GM21619 (cell line): ENCODE measurements at regions not wholly inside any gene's neighbourhood (a gene's known extent, or its start where the extent isn't known, plus 50 kb on each side); places are given as distances from the start of the nearest gene placed in this dataset.
"Not testable (repeated sequence)": the region's sequence is repeated elsewhere in the genome, so short reads cannot be mapped to it uniquely, and the experiment has no call there.

Experiments
- ATAC-seq: cut with Tn5 transposase; IDR thresholded peaks from one replicate; pipeline ENCODE4 v1.9.1; 2021; ENCODE audit not compliant: unreplicated experiment

DNA sequence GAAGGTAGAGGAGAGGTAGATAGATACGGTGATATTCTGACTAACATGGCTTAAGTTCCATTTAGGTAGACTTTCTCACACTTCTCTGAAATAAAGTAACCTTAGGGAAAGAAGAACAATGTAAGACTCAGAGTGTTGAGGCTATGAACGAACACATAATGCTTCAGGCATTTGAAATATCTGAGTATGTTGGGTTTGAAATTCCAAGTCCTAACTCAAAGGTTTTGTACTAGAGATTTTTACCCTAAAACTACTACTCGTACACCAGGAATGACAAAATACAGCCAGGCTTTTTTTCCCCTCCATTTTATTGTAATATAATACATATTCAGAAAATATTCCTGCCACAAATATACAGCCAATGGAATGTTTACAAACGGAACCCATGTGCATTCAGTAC, 592.6 kb downstream of the ETS1 start:
- ATAC-seq: no peak

GRCh38 chr11:127993788-127994187, 593.6 kb downstream of the ETS1 start:
- ATAC-seq: no peak

- no peak for ATAC-seq
These were observed 594.1 kb downstream of the ETS1 start for GRCh38 chr11:127993281-127993680.

- no peak for ATAC-seq
These were observed 601.3 kb downstream of the ETS1 start for GRCh38 chr11:127986073-127986472.

GRCh38 chr11:127972816-127973215, 614.5 kb downstream of the ETS1 start:
- ATAC-seq: no peak

- no peak for ATAC-seq
These were observed 615.9 kb downstream of the ETS1 start for GRCh38 chr11:127971448-127971847.

DNA sequence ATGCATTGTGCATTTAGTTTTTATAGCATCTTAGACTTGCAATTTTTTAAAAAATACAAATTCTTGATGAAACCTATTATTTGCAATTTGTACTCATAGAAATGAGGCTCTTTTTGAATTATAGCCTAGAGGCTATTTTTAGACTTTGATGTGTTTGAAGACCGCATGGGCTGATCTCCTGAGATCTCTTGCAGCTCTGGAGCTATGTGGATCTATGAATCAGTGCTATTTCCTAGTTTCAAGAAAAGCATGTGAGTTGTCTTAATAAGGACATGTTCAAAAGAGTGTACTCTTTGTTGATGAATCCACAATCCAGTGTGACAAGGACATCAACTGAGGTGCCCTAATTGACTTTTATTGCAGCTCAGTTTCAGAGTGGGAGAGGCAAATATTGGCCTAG, 620.5 kb downstream of the ETS1 start:
- no peak for ATAC-seq

- ATAC-seq: no peak
These were observed 621.3 kb downstream of the ETS1 start for GRCh38 chr11:127965939-127966668.

DNA sequence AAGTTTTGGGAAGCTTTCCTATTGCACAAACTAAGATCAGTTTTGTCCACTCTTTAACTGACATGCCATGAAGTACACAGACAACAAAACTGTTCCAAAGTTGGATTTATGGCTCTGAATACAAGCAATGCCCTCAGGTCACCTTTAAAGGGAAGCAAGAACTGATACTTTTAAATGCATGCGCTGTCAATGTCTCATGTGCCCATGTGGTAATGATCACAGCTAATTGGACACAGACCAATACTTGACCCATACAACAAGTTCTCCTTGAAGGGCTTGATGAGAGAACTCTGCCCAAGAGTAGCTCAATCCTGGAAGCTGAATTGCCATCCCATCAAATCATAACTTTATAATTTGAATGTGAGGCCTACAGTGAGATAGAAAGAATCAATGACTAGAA, 624.9 kb downstream of the ETS1 start:
- ATAC-seq: no peak

DNA sequence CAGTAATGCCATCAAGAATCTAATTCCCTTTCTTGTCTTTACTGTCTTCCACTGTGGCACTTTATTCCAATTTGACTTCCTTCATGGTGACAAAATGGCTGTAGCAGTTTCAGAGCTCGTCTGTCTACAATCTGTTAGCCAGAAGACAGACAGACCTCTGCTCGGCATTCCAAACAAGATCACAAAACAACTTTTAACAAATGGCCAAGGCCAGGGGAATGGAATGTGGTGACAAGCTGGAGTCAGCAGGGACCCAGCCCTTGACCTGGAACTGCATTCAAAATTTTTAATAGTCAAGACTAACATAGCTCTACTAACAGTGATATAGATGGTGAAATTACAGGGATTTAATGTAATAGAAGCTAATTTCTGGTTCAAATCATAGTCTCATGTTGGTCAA, 637.2 kb downstream of the ETS1 start:
- no peak for ATAC-seq

- no peak for ATAC-seq
These were observed 643.6 kb downstream of the ETS1 start for GRCh38 chr11:127943763-127944162.

DNA sequence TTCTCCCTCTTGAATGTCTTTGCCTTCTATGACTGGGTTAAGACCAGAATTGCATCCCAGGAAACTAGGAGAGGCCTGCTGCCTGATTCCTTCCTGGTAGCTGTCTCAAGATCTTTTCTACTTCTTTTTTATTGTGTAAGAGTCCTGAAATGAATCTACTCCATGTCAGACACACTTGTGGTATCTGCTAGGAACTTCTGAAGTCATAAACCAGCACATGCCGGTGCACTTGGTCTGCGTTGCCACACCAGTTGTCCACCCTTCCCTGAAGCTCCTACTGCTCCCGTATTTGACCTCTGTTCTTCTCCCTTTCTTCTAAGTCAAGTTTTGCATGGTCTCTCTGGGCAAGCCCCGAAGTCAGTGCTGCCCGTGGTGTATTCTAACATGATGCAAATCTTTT, 644.2 kb downstream of the ETS1 start:
- ATAC-seq: no peak

DNA sequence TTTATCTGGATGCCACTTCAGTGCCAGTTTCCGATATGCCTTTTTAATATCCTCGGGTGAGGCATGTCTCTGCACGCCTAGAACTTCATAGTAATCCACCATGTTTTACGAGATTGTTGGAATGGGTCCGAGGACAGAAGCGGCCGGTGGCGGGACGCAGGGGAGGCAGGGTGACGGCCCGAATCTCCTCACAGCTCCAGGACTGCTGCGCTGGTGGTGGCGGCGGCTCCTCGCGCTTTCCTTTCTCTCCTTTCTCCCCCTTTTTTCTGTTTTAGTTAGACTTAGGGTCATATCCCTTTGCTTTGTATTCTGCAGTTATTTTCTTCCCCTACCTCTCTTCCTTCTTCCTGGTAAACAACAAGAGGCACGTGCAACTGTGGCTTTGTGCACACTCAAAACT, 645.8 kb downstream of the ETS1 start:
- not testable (repeated sequence) for ATAC-seq

GRCh38 chr11:127939000-127939399, 648.4 kb downstream of the ETS1 start:
- ATAC-seq: no peak

DNA sequence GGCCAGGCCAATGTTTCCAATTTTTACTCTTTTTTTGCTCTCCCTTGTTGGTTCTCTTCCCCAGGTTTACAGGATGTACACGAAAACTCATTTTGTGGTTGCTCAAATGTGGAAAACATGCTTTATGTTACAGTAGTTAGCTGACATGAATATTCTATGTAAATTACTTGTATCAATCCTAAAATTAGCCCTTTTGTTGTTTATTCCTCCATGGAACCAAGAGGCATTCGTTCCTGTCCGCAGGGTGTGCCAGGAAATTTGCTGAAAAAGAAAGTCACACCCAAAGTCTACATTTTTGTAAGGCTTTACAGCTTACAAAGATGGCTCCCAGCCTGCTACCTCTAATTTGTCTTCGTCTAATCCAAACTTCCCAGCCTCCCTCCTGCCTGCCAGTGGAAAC, 652.3 kb downstream of the ETS1 start:
- no peak for ATAC-seq

- ATAC-seq: not testable (repeated sequence)
These were observed 653.4 kb downstream of the ETS1 start for GRCh38 chr11:127933961-127934360.

DNA sequence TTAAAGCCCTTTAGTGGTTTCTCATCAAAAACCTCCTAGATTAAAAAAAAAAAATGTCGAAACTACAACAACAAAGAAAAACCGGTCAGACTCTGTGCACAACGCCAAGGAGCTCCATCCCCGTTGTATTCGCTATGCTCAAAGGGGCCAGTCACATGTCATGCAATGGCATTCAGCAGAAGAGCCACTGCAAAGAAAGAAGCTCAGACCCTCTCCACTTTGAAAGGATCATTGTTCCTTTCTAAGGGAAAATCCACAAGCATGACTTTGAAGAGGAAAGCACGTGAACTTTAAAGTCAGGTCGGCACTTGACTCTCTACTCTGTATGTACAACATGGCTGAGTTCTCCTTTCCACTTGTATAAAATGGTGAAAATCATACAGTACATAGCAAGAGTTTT, 655.6 kb downstream of the ETS1 start:
- no peak for ATAC-seq

DNA sequence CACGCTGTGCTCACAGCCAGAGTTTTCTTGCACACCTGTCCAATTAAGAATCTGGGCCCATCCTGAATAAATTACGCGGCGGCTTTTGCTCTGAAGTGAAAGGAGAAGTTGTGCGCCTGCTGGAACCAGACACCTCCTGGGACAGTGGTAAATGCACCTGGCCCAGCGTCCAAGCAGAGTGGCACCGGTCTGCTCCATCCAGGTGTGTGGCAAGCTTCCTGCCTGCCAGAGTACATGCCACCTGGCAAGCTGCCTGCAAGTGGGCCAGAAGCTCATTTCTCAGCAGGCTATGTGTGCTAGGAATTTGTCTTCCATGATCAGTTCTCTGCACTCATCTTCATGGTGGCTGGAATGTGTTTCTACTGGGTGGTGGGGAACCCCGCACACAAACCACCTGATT, 660.6 kb downstream of the ETS1 start:
- no peak for ATAC-seq

DNA sequence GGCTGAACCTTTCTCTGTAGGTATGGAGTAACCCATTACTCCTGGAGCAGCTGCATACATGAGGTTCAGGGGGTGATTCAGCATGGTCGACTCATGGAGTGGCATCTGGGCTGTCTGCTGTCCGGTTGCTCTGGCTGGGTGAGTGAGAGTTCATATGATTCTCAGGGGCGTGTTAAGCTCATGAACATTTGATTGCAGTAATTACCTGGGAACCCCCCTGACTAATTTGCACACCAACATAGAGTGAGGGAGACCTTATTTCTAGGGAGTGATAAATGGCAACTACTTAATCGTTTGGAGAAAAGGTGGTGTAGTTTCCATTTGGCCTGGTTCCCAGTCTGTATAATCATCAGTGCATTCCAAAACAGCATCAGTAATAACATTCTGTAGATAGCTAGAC, 661.9 kb downstream of the ETS1 start:
- ATAC-seq: no peak

DNA sequence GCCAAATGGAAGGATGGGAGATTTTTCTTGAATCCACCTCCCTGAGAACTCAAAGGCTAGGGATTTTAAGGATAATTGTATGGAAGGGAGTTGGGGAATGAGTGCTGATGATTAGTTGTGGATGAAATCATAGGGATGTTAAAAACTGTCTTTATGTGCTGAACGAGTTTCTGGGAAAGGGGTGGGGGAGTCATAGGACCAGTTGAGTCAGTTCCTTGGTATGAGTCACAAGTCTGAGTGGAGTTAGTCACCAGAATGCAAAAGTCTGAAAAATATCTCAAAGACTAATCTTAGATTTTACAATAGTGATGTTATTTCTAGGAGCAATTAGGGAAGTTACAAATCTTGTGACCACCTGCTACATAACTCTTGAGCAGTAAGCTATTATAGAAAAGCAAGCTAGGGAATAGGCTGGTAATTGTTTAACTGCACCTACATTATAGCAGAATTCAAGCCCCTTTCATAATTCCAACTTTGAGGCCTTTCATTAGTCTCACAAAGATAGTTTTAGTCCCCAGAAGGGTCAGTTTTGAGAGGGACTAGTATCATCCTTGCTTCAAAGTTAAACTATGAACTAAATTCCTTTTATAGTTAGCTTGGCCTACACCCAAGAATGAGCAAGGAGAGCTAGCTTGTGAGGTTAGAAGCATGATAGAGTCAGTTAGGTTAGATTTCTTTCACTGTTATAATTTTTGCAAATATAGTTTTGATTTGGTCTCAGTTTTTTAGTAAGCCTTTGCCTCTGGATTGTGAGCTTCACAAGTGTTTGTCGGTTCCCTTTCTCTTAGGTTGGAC, 668.0 kb downstream of the ETS1 start:
- ATAC-seq: no peak

GRCh38 chr11:127902382-127902781, 685.0 kb downstream of the ETS1 start:
- no peak for ATAC-seq
